Natural killer cell (primary cell): ENCODE measurements at regions not wholly inside any gene's neighbourhood (a gene's known extent, or its start where the extent isn't known, plus 50 kb on each side); places are given as distances from the start of the nearest gene placed in this dataset.

ENCODE experiments used
- ATAC-seq, 3 donors: fragments of 150-1000 bp in 2 of 3; fragments of 200-7000 bp in 1 of 3; cut with Tn5 transposase; 1 replicate in 1 of 3; 2 replicates in 2 of 3; pipeline ENCODE4 v1.10.0; 2021; ENCODE audit warnings: mild to moderate bottlenecking in 2 of 3, moderate library complexity in 2 of 3
- DNase-seq, 2 donors: peaks; one replicate each; pipeline versions ENCODE4 v3.0.0 to v3.0.0-alpha.2; 2013 to 2021; ENCODE audit warnings: mixed read lengths in 1 of 2
- H3K27ac ChIP-seq: one replicate; pipeline ENCODE4 v1.5.1; 2013; ENCODE audit warnings: mild to moderate bottlenecking, low read length
- H3K27me3 ChIP-seq: one replicate; pipeline ENCODE4 v1.6.1; 2013; ENCODE audit warnings: low read length; ENCODE audit not compliant: control insufficient read depth, insufficient read depth
- H3K36me3 ChIP-seq: one replicate; pipeline ENCODE4 v1.6.1; 2013; ENCODE audit warnings: low read length; ENCODE audit not compliant: control insufficient read depth, insufficient read depth
- H3K4me1 ChIP-seq: one replicate; pipeline ENCODE4 v1.6.1; 2013; ENCODE audit warnings: low read length; ENCODE audit not compliant: control insufficient read depth, insufficient read depth
- H3K4me3 ChIP-seq: one replicate; pipeline ENCODE4 v1.5.1; 2013; ENCODE audit warnings: low read length
- H3K9me3 ChIP-seq: one replicate; pipeline ENCODE4 v1.6.1; 2013; ENCODE audit warnings: low read length; ENCODE audit not compliant: control insufficient read depth, insufficient read depth
- H3K27ac Mint-ChIP-seq, 2 donors: one replicate each; pipeline ENCODE4 v1.8.0; 2022; ENCODE audit warnings: mild to moderate bottlenecking in 2 of 2, mixed read lengths in 2 of 2, moderate library complexity in 1 of 2
- H3K27me3 Mint-ChIP-seq, 2 donors: one replicate each; pipeline ENCODE4 v1.8.0; 2022; ENCODE audit warnings: low read depth in 2 of 2, mixed read lengths in 2 of 2
- H3K36me3 Mint-ChIP-seq: one replicate; pipeline ENCODE4 v1.8.0; 2022; ENCODE audit warnings: mixed read lengths
- H3K4me1 Mint-ChIP-seq, 2 donors: one replicate each; pipeline ENCODE4 v1.8.0; 2022; ENCODE audit warnings: mixed read lengths in 2 of 2
- H3K4me3 Mint-ChIP-seq: one replicate; pipeline ENCODE4 v1.8.0; 2022; ENCODE audit warnings: mild to moderate bottlenecking, moderate library complexity, mixed read lengths
- H3K9me3 Mint-ChIP-seq, 2 donors: one replicate each; pipeline ENCODE4 v1.8.0; 2022; ENCODE audit warnings: mixed read lengths in 2 of 2
- CTCF ChIP-seq: fragments of 200-600 bp; IDR thresholded peaks from one replicate; pipeline ENCODE4 v1.8.0; 2022; ENCODE audit warnings: antibody characterized with exemption
- WGBS: methylation state at CpG from one replicate; pipeline ENCODE4 v1.1.7; 2013; ENCODE audit warnings: missing lambda C conversion rate; ENCODE audit not compliant: insufficient coverage; 5-methylcytosine and 5-hydroxymethylcytosine counted together
- intact Hi-C: fragments of 100-400 bp; cut with micrococcal nuclease; formaldehyde crosslinking; loops from one replicate; pipeline ENCODE4 v1.14.2; 2022

- Histone ChIP-seq H3K4me3 (no peak overlapping the region), H3K36me3 (no peaks in the 10 kb centered on the region), H3K4me1 (no peaks in the 10 kb centered on the region), H3K27ac (no peak overlapping the region), H3K27me3 (no peaks in the 10 kb centered on the region), H3K9me3 (no peaks in the 10 kb centered on the region)
- no peak for TF ChIP-seq CTCF
- peaks cover 5 to 8% of the 10 kb centered on the region in 2 donors for H3K4me1 Mint-ChIP-seq
- no peak for ATAC-seq
- 80% methylated on average over 1 of the region's 1 CpG for WGBS
- no peaks in the 10 kb centered on the region for H3K36me3 Mint-ChIP-seq
- H3K27ac Mint-ChIP-seq: no peak overlapping the region
- no peak for DNase-seq
- no peaks in the 10 kb centered on the region for H3K9me3 Mint-ChIP-seq
- intact Hi-C loops: no loop called here
- H3K27me3 Mint-ChIP-seq: peaks cover 0 to 7% of the 10 kb centered on the region in 2 donors
- no peak overlapping the region for H3K4me3 Mint-ChIP-seq
Measured at GRCh38 chr2:217655651-217656050, 347.1 kb downstream of the TNS1 start.

GRCh38 chr2:217654168-217654567, 348.6 kb downstream of the TNS1 start:
- intact Hi-C loops: no loop called here
- Histone ChIP-seq H3K36me3 (no peaks in the 10 kb centered on the region), H3K27ac (no peak overlapping the region), H3K4me3 (no peak overlapping the region), H3K4me1 (no peaks in the 10 kb centered on the region), H3K9me3 (no peaks in the 10 kb centered on the region), H3K27me3 (no peaks in the 10 kb centered on the region)
- TF ChIP-seq CTCF: no peak
- H3K27ac Mint-ChIP-seq: no peak overlapping the region
- no peaks in the 10 kb centered on the region for H3K36me3 Mint-ChIP-seq
- peaks cover 0 to 4% of the 10 kb centered on the region in 2 donors for H3K4me1 Mint-ChIP-seq
- no peak for ATAC-seq
- H3K9me3 Mint-ChIP-seq: no peaks in the 10 kb centered on the region
- no peak overlapping the region for H3K4me3 Mint-ChIP-seq
- no peak for DNase-seq
- WGBS: 86% methylated on average over 2 of the region's 4 CpGs
- peaks cover 0 to 4% of the 10 kb centered on the region in 2 donors for H3K27me3 Mint-ChIP-seq

- H3K27ac Mint-ChIP-seq: no peak overlapping the region
- no peak overlapping the region for H3K4me3 ChIP-seq
- no peak for ATAC-seq
Measured at GRCh38 chr2:217652761-217653639, 349.8 kb downstream of the TNS1 start.

More at GRCh38 chr2:217652761-217653639, 349.8 kb downstream of the TNS1 start:
- Histone ChIP-seq H3K4me1 (no peaks in the 10 kb centered on the region), H3K36me3 (no peaks in the 10 kb centered on the region), H3K27ac (no peak overlapping the region), H3K9me3 (no peaks in the 10 kb centered on the region), H3K27me3 (no peaks in the 10 kb centered on the region)
- intact Hi-C loops: no loop called here
- DNase-seq: no peak
- Mint-ChIP-seq H3K4me3 (no peak overlapping the region), H3K4me1 (peaks cover 0 to 4% of the 10 kb centered on the region in 2 donors), H3K36me3 (no peaks in the 10 kb centered on the region), H3K27me3 (peaks cover 0 to 4% of the 10 kb centered on the region in 2 donors), H3K9me3 (no peaks in the 10 kb centered on the region)
- no peak for TF ChIP-seq CTCF
- WGBS: 42% methylated on average over 7 of the region's 7 CpGs
